H9 (cell line): ENCODE measurements at regions not wholly inside any gene's neighbourhood (a gene's known extent, or its start where the extent isn't known, plus 50 kb on each side); places are given as distances from the start of the nearest gene placed in this dataset.

ENCODE experiments used
- DNase-seq: peaks from one replicate; pipeline ENCODE4 v3.0.0-alpha.2; 2017
- H2AFZ ChIP-seq: one replicate; pipeline ENCODE4 v1.6.1; 2013; ENCODE audit warnings: mild to moderate bottlenecking, low read length, control low read depth, moderate library complexity
- H2AK5ac ChIP-seq: 2 replicates; pipeline ENCODE4 v1.6.1; 2013; ENCODE audit warnings: low read length, control low read depth, mixed read lengths; ENCODE audit not compliant: insufficient read length
- H2BK120ac ChIP-seq: one replicate; pipeline ENCODE4 v1.6.1; 2013; ENCODE audit warnings: low read depth, mild to moderate bottlenecking, low read length, control low read depth, inconsistent platforms; ENCODE audit not compliant: poor library complexity, severe bottlenecking
- H2BK12ac ChIP-seq: 2 replicates; pipeline ENCODE4 v1.6.1; 2013; ENCODE audit warnings: low read length, control low read depth, mixed read lengths, low read depth; ENCODE audit not compliant: insufficient read length
- H2BK15ac ChIP-seq: 2 replicates; pipeline ENCODE4 v1.6.1; 2013; ENCODE audit warnings: low read depth, low read length, control low read depth
- H2BK20ac ChIP-seq: one replicate; pipeline ENCODE4 v1.6.1; 2013; ENCODE audit warnings: low read depth, mild to moderate bottlenecking, low read length, control low read depth, inconsistent platforms; ENCODE audit not compliant: poor library complexity, severe bottlenecking
- H2BK5ac ChIP-seq: 2 replicates; pipeline ENCODE4 v1.6.1; 2013; ENCODE audit warnings: low read length, control low read depth, mixed read lengths; ENCODE audit not compliant: insufficient read length
- H3K14ac ChIP-seq: 2 replicates; pipeline ENCODE4 v1.6.1; 2013; ENCODE audit warnings: low read length, control low read depth; ENCODE audit not compliant: insufficient read depth
- H3K18ac ChIP-seq: 2 replicates; pipeline ENCODE4 v1.6.1; 2013; ENCODE audit warnings: low read depth, mild to moderate bottlenecking, mixed read lengths, low read length, control low read depth; ENCODE audit not compliant: insufficient read length
- H3K23ac ChIP-seq: 2 replicates; pipeline ENCODE4 v1.6.1; 2013; ENCODE audit warnings: low read length, control low read depth, mixed read lengths, low read depth; ENCODE audit not compliant: insufficient read length
- H3K23me2 ChIP-seq: 2 replicates; pipeline ENCODE4 v1.6.1; 2013; ENCODE audit warnings: low read depth, mild to moderate bottlenecking, mixed read lengths, low read length, control low read depth; ENCODE audit not compliant: insufficient read length, poor library complexity, severe bottlenecking
- H3K27ac ChIP-seq: 2 replicates; pipeline ENCODE4 v1.5.1; 2013; ENCODE audit warnings: low read length, control low read depth, mixed read lengths, low read depth; ENCODE audit not compliant: insufficient read length
- H3K27me3 ChIP-seq: 2 replicates; pipeline ENCODE4 v1.6.1; 2013; ENCODE audit warnings: low read length, control low read depth, inconsistent platforms; ENCODE audit not compliant: insufficient read depth
- H3K4ac ChIP-seq: 2 replicates; pipeline ENCODE4 v1.6.1; 2013; ENCODE audit warnings: low read depth, mild to moderate bottlenecking, control low read depth, inconsistent platforms, low read length, moderate library complexity
- H3K4me1 ChIP-seq: 2 replicates; pipeline ENCODE4 v1.6.1; 2013; ENCODE audit warnings: low read length, control low read depth, inconsistent platforms; ENCODE audit not compliant: insufficient read depth
- H3K4me2 ChIP-seq: 2 replicates; pipeline ENCODE4 v1.6.1; 2013; ENCODE audit warnings: low read length, control low read depth, mixed read lengths; ENCODE audit not compliant: insufficient read length, insufficient read depth
- H3K56ac ChIP-seq: 2 replicates; pipeline ENCODE4 v1.6.1; 2013; ENCODE audit warnings: low read depth, mild to moderate bottlenecking, mixed read lengths, low read length, control low read depth; ENCODE audit not compliant: insufficient read length
- H3K79me1 ChIP-seq: 2 replicates; pipeline ENCODE4 v1.6.1; 2013; ENCODE audit warnings: low read depth, mild to moderate bottlenecking, moderate library complexity, low read length, control low read depth, inconsistent platforms; ENCODE audit not compliant: insufficient read depth, poor library complexity, severe bottlenecking
- H3K79me2 ChIP-seq: 2 replicates; pipeline ENCODE4 v1.6.1; 2013; ENCODE audit warnings: low read length, control low read depth, inconsistent platforms; ENCODE audit not compliant: insufficient read depth
- H3K9ac ChIP-seq: 2 replicates; pipeline ENCODE4 v1.6.1; 2013; ENCODE audit warnings: low read length, control low read depth, mixed read lengths; ENCODE audit not compliant: insufficient read length; ENCODE audit errors: extremely low read depth
- H3K9me3 ChIP-seq: one replicate; pipeline ENCODE4 v1.6.1; 2013; ENCODE audit warnings: low read depth, low read length, inconsistent platforms; ENCODE audit not compliant: control insufficient read depth
- H3T11ph ChIP-seq: one replicate; pipeline ENCODE4 v1.6.1; 2013; ENCODE audit warnings: mild to moderate bottlenecking, low read length, control low read depth, inconsistent platforms
- H4K20me1 ChIP-seq: one replicate; pipeline ENCODE4 v1.6.1; 2013; ENCODE audit not compliant: control insufficient read depth, insufficient read length, insufficient read depth
- H4K5ac ChIP-seq: 2 replicates; pipeline ENCODE4 v1.6.1; 2013; ENCODE audit warnings: low read depth, mild to moderate bottlenecking, mixed read lengths, low read length, control low read depth; ENCODE audit not compliant: insufficient read length
- H4K8ac ChIP-seq: replicated peaks from 2 replicates; pipeline ENCODE4 v1.6.1; 2013; ENCODE audit warnings: low read length, control low read depth, mixed read lengths, low read depth; ENCODE audit not compliant: insufficient read length
- H4K91ac ChIP-seq: 2 replicates; pipeline ENCODE4 v1.6.1; 2013; ENCODE audit warnings: low read depth, mild to moderate bottlenecking, moderate library complexity, mixed read lengths, low read length, control low read depth; ENCODE audit not compliant: insufficient read length
- H3K27ac Mint-ChIP-seq, 3 experiments: 2 replicates in 2 of 3; 3 replicates in 1 of 3; pipeline ENCODE4 v1.8.0; 2020 to 2021; ENCODE audit warnings: mixed read lengths in 3 of 3, mild to moderate bottlenecking in 1 of 3, moderate library complexity in 1 of 3
- H3K27me3 Mint-ChIP-seq: 2 replicates; pipeline ENCODE4 v1.8.0; 2021; ENCODE audit warnings: low read depth, mild to moderate bottlenecking, moderate library complexity, mixed read lengths
- H3K36me3 Mint-ChIP-seq, 3 experiments: 2 replicates in 2 of 3; 3 replicates in 1 of 3; pipeline ENCODE4 v1.8.0; 2020 to 2021; ENCODE audit warnings: low read depth in 3 of 3, mixed read lengths in 3 of 3; ENCODE audit not compliant: insufficient read depth in 1 of 3
- H3K4me1 Mint-ChIP-seq, 2 experiments: 2 replicates each; pipeline ENCODE4 v1.8.0; 2020; ENCODE audit warnings: mixed read lengths in 2 of 2
- H3K4me3 Mint-ChIP-seq, 2 experiments: 2 replicates in 1 of 2; 3 replicates in 1 of 2; pipeline ENCODE4 v1.8.0; 2020 to 2021; ENCODE audit warnings: mild to moderate bottlenecking in 2 of 2, mixed read lengths in 2 of 2, moderate library complexity in 1 of 2
- H3K9me3 Mint-ChIP-seq, 2 experiments: 2 replicates in 1 of 2; 3 replicates in 1 of 2; pipeline ENCODE4 v1.8.0; 2020; ENCODE audit warnings: mild to moderate bottlenecking in 2 of 2, mixed read lengths in 2 of 2, moderate library complexity in 1 of 2
- CTCF ChIP-seq: fragments of 200-600 bp; sonication (generic); conservative IDR thresholded peaks from 3 replicates; pipeline ENCODE4 v1.8.0; 2021; ENCODE audit warnings: antibody characterized with exemption, mild to moderate bottlenecking
- WGBS: extraction: QIAGEN DNeasy Blood & Tissue Kit; methylation state at CpG from one replicate; pipeline ENCODE4 v1.1.7; 2013; ENCODE audit warnings: missing lambda C conversion rate, low lambda C conversion rate, mixed read lengths; ENCODE audit not compliant: insufficient read length; ENCODE audit errors: extremely low coverage; 5-methylcytosine and 5-hydroxymethylcytosine counted together

- H3K4ac ChIP-seq = no peak overlapping the region
- H2BK12ac ChIP-seq = no peak overlapping the region
- no peak overlapping the region for H3T11ph ChIP-seq
- Mint-ChIP-seq H3K36me3 (no peaks in the 10 kb centered on the region), H3K27ac (no peak overlapping the region), H3K9me3 (no peaks in the 10 kb centered on the region), H3K4me3 (no peak overlapping the region), H3K27me3 (no peaks in the 10 kb centered on the region), H3K4me1 (peaks cover 0 to 6% of the 10 kb centered on the region in 2 experiments; a peak in 3 of 4 replicates)
- no peak overlapping the region for H2AK5ac ChIP-seq
- H3K4me2 ChIP-seq = no peak overlapping the region
- H4K20me1 ChIP-seq = no peaks in the 10 kb centered on the region
- no peak overlapping the region for H2BK120ac ChIP-seq
- no peak overlapping the region for H3K18ac ChIP-seq
- no peaks in the 10 kb centered on the region for H3K79me1 ChIP-seq
- H3K27me3 ChIP-seq = no peaks in the 10 kb centered on the region
- no peak for TF ChIP-seq CTCF
- no peak overlapping the region for H3K27ac ChIP-seq
- H2BK15ac ChIP-seq = no peak overlapping the region
- no CpG with 5 or more reads among the region's 4 CpGs for WGBS
- no peaks in the 10 kb centered on the region for H3K23me2 ChIP-seq
- no peak for DNase-seq
- no peak overlapping the region for H3K9ac ChIP-seq
- no peak overlapping the region for H2BK5ac ChIP-seq
- H4K8ac ChIP-seq = no peak overlapping the region
- no peaks in the 10 kb centered on the region for H3K4me1 ChIP-seq
- no peak overlapping the region for H3K14ac ChIP-seq
- no peaks in the 10 kb centered on the region for H3K9me3 ChIP-seq
- no peak overlapping the region for H2AFZ ChIP-seq
- H3K79me2 ChIP-seq = no peaks in the 10 kb centered on the region
- H4K5ac ChIP-seq = no peak overlapping the region
- no peak overlapping the region for H3K56ac ChIP-seq
- no peak overlapping the region for H3K23ac ChIP-seq
- H2BK20ac ChIP-seq = no peak overlapping the region
- H4K91ac ChIP-seq = no peak overlapping the region
Measured at GRCh38 chr2:198712485-198712884, 745.3 kb downstream of the SATB2 start.
